Activated T-helper 1 cell treated with anti-CD3 and anti-CD28 coated beads, Interleukin-2, amount 50 U/mL, for 16 hours (primary cell): ENCODE measurements at regions not wholly inside any gene's neighbourhood (a gene's known extent, or its start where the extent isn't known, plus 50 kb on each side); places are given as distances from the start of the nearest gene placed in this dataset.

ENCODE experiments used
- DNase-seq, 2 donors: peaks; one replicate each; pipeline ENCODE4 v3.0.0-alpha.2; 2020; ENCODE audit warnings: low read depth in 1 of 2, low spot score in 1 of 2

DNA sequence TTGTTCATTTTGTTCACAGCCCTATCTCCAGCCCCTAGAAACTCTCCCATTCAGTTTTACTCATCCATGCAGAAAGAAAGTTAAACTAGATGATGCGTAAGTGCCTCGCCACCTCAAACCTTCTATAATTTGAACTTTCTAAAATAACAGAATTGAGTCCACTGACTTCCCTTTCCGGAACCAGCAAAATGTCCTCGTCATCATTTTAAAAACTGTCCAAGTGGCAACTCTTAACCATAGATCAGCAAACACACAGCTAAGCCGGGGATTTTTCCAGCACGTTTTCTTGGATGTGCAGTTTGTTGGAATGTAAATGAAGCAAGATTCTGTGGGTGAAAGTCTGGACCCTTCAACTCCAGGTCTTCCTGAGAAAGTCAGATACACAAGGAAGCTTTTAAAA is 369.7 kb upstream of the ERCC4 start:
- DNase-seq, result no peak

- DNase-seq, result no peak
These were observed 367.6 kb upstream of the ERCC4 start for GRCh38 chr16:13552062-13552959.

DNA sequence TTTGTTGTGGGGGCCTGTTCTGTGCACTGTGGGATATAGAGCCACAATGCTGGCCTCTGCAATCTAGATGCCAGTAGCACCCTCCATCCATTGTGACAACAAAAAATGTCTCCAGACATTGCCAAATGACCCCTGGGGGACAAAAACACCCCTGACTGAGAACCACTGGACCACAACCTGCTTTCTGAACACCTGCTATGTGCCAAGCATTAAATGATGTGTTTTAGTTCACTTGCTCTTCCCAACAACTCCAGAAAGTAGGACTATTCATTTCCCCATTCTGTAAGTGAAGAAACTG is 367.0 kb upstream of the ERCC4 start:
- no peak for DNase-seq

GRCh38 chr16:13553453-13553985 is 366.4 kb upstream of the ERCC4 start:
- DNase-seq, result no peak

- DNase-seq, result no peak
These were observed 365.9 kb upstream of the ERCC4 start for GRCh38 chr16:13554005-13554404.

DNA sequence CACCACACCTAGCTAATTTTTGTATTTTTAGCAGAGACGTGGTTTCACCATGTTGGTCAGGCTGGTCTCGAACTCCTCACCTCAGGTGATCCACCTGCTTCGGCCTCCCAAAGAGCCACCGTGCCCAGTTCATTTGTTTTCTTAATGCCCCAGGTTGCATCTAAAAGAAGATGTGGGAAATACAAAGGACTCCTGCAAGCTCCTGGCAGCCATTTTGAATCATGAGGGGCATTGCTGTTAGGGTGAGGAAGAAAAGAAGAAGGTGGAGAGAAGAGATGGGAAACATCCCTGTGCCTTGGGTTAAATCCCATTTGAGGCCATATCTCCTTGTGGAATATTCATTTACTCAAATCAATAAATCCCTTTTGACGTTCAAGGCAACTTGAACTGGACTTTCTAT is 365.3 kb upstream of the ERCC4 start:
- DNase-seq, result no peak

DNA sequence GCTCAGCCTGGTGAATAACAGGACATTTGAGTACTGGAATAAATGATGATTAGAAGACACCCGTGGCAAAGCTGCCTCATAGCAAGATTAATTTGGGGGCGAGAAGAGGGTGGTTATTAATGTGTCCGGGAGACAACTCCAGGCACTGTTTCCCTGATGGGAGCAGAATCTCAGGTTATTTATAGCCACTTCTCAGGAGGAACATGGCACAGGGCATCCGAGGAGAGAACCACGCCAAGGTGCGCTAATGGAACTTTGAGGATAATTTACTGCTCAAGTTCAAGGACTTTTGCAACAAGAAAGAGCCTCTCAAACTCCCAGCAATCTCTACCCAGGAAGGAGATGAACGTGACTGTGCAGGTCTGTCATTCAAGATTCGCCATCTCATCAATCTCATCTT is 362.5 kb upstream of the ERCC4 start:
- DNase-seq, result no peak

- DNase-seq, result no peak
These were observed 361.2 kb upstream of the ERCC4 start for GRCh38 chr16:13558752-13559151.

DNA sequence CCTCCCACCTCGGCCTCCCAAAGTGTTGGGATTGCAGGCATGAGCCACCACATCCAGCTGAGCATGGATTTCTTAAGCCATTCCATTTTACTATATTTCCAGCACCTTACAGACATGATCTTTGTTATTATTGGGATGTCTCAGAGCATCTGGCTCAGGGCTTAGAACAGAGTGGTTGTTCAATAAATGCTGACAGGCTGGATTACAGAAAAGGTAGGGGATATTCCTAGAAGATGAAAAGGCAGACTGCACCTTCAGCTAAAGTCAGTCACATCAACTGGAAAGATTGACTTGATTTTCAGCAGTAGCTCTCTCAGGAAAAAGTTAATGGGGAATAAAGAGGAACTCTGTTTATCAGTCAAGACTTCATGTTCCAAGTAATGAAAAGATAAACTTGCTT is 360.3 kb upstream of the ERCC4 start:
- no peak for DNase-seq

DNA sequence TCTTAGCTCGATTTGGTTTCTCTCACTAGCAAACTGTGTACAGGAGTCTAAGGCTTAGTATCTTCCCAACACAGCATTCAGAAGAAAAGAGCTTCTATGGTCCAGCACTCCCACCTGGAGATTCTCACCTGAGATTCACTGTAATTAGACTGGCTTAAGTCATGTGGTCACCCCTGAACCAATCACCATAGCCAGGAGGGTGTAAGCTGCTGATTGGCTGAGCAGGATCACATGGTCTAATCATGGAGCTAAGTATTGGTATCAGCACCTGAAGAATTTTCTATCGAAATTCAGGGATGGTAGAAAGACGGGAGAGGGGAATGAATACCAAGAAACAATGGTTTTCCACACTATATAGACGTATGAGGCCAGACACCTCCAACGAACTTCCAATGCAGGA is 359.8 kb upstream of the ERCC4 start:
- DNase-seq, result no peak

DNA sequence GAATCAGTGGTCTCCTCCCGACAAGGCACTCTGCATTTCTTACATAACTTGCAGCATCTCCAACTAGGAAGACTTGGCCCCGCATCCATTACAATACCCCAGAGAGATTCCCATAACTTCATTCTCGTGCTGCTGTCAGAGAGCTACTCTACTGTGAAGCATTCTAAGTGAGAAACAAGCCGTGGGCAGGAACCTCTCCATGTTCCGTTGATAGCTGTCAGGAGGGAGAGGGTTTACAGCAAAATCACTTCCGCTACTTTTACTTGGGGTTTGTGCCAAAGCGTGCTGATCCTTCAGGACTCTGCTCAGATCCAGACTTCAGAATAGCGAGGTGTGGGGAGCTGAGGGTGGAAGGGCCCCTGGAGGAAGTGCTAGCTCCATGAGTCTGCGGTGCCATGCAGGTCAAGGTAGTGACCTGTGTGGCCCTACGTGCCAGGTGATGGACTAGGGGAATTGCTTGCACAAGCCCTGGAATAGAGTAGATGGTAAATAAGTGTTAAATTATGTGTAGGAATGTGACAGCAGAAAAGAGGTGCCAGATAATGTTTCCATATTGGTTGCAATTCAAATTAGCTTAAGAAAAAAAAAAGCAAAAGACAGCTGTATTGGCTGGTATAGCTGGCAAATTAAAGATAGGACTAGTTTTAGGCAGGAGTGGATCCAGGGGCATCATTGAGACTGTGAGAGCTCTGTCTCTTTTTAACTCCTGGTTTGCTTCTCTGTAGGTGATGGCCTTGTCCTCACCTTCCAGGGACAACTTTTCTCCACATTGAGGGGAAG is 358.5 kb upstream of the ERCC4 start:
- no peak for DNase-seq

GRCh38 chr16:13568803-13569202 is 351.2 kb upstream of the ERCC4 start:
- no peak for DNase-seq

- no peak for DNase-seq
These were observed 350.0 kb upstream of the ERCC4 start for GRCh38 chr16:13569986-13570385.

GRCh38 chr16:13571036-13571435 is 348.9 kb upstream of the ERCC4 start:
- DNase-seq, result no peak

- no peak for DNase-seq
These were observed 346.1 kb upstream of the ERCC4 start for GRCh38 chr16:13573903-13574302.

- no peak for DNase-seq
These were observed 333.9 kb upstream of the ERCC4 start for GRCh38 chr16:13586051-13586450.

GRCh38 chr16:13587181-13587580 is 332.8 kb upstream of the ERCC4 start:
- DNase-seq, result no peak

GRCh38 chr16:13594823-13595222 is 325.1 kb upstream of the ERCC4 start:
- no peak for DNase-seq

- DNase-seq, result no peak
These were observed 313.1 kb upstream of the ERCC4 start for GRCh38 chr16:13606804-13607203.

GRCh38 chr16:13607289-13607688 is 312.7 kb upstream of the ERCC4 start:
- DNase-seq, result no peak

GRCh38 chr16:13611596-13611995 is 308.4 kb upstream of the ERCC4 start:
- DNase-seq, result no peak

DNA sequence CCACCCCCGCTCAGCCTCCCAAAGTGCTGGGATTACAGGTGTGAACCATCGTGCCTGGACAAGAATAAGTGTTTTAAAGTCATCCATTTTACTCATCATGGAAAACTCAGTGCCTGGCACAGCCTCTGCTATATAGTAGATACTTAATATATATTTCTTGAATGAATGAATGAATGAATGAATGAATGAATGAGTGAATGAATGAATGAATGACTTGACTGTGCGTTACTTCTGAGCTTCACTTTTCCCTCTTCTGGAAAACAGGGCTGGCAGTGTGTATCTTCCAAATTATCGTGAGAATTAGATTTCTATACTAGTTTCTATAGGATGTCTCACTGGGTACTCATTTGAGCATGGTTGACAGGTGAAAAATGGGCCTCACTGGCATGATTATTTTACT is 307.3 kb upstream of the ERCC4 start:
- DNase-seq, result no peak
